ENCODE measurements at regions not wholly inside any gene's neighbourhood (a gene's known extent, or its start where the extent isn't known, plus 50 kb on each side); places are given as distances from the start of the nearest gene placed in this dataset.
"Not testable (repeated sequence)": the region's sequence is repeated elsewhere in the genome, so short reads cannot be mapped to it uniquely, and the experiment has no call there.

- no peak for DNase-seq (ENCODE audit: low read depth)
- no peak for TF ChIP-seq CTCF (conservative IDR thresholded peaks at IDR 0.05; ENCODE audit: low read depth, low read length)
- H3K4me3 ChIP-seq (ENCODE audit: low read depth, low read length), result no peak overlapping the region
Measured at GRCh38 chr3:72510247-72510646, 338.0 kb downstream of the SHQ1 start.

GRCh38 chr3:72505539-72506405, 342.5 kb downstream of the SHQ1 start:
- no peak for TF ChIP-seq CTCF (conservative IDR thresholded peaks at IDR 0.05; ENCODE audit: low read depth, low read length)
- DNase-seq (ENCODE audit: low read depth), result no peak
- no peak overlapping the region for H3K4me3 ChIP-seq (ENCODE audit: low read depth, low read length)

GRCh38 chr3:72497501-72497900, 350.7 kb downstream of the SHQ1 start:
- H3K4me3 ChIP-seq (ENCODE audit: low read depth, low read length); DNase-seq (ENCODE audit: low read depth): not testable (repeated sequence)

GRCh38 chr3:72496051-72496670, 352.1 kb downstream of the SHQ1 start:
- H3K4me3 ChIP-seq (ENCODE audit: low read depth, low read length), result no peak overlapping the region
- TF ChIP-seq CTCF (conservative IDR thresholded peaks at IDR 0.05; ENCODE audit: low read depth, low read length), result no peak
- no peak for DNase-seq (ENCODE audit: low read depth)

GRCh38 chr3:72494626-72495025, 353.6 kb downstream of the SHQ1 start:
- no peak for DNase-seq (ENCODE audit: low read depth)
- no peak for TF ChIP-seq CTCF (conservative IDR thresholded peaks at IDR 0.05; ENCODE audit: low read depth, low read length)
- H3K4me3 ChIP-seq (ENCODE audit: low read depth, low read length), result no peak overlapping the region

- no peak overlapping the region for H3K4me3 ChIP-seq (ENCODE audit: low read depth, low read length)
- TF ChIP-seq CTCF (conservative IDR thresholded peaks at IDR 0.05; ENCODE audit: low read depth, low read length), result no peak
- DNase-seq (ENCODE audit: low read depth), result no peak
Measured at GRCh38 chr3:72494130-72494529, 354.1 kb downstream of the SHQ1 start.

- no peak for TF ChIP-seq CTCF (conservative IDR thresholded peaks at IDR 0.05; ENCODE audit: low read depth, low read length)
- no peak overlapping the region for H3K4me3 ChIP-seq (ENCODE audit: low read depth, low read length)
- DNase-seq (ENCODE audit: low read depth), result peak; percentile 63
Measured at GRCh38 chr3:72492240-72492639, 356.0 kb downstream of the SHQ1 start.
